ENCODE measurements at regions not wholly inside any gene's neighbourhood (a gene's known extent, or its start where the extent isn't known, plus 50 kb on each side); places are given as distances from the start of the nearest gene placed in this dataset.

GRCh38 chr5:56384186-56384585, 151.1 kb upstream of the ANKRD55 start:
- H3K27me3 ChIP-seq (ENCODE audit: control insufficient read depth, insufficient read depth, low read length): no peaks in the 10 kb centered on the region
- no peak overlapping the region for H3K4me3 ChIP-seq (replicated peaks in 1 of 4; ENCODE audit: control extremely low read depth in 1 of 4, insufficient read depth in 1 of 4, low read depth in 3 of 4, low read length in 4 of 4)
- H3K27ac ChIP-seq (ENCODE audit: insufficient read depth, low read length): no peak overlapping the region
- H3K9me3 ChIP-seq (ENCODE audit: control insufficient read depth, insufficient read depth, low read depth, low read length): no peaks in the 10 kb centered on the region
- H3K79me2 ChIP-seq (ENCODE audit: control insufficient read depth, insufficient read depth, low read length): no peaks in the 10 kb centered on the region
- H2AFZ ChIP-seq (ENCODE audit: low read length): no peak overlapping the region
- DNase-seq (ENCODE audit: low read depth in 2 of 2): no peak
- no peaks in the 10 kb centered on the region for H3K36me3 ChIP-seq (ENCODE audit: control insufficient read depth, insufficient read depth, low read length)
- no peak for TF ChIP-seq EZH2 (IDR thresholded peaks at IDR 0.05; ENCODE audit: low read length, missing control alignments)
- no peak for TF ChIP-seq CTCF (conservative IDR thresholded peaks at IDR 0.05 in 1 of 2, IDR thresholded peaks at IDR 0.05 in 1 of 2; ENCODE audit: low read depth in 1 of 2, low read length in 2 of 2)
- H4K20me1 ChIP-seq (ENCODE audit: control insufficient read depth, extremely low read depth, insufficient read depth, low read length): no peaks in the 10 kb centered on the region
- no peak overlapping the region for H3K4me2 ChIP-seq (ENCODE audit: extremely low read depth, insufficient read depth, low read length)
- no peaks in the 10 kb centered on the region for H3K4me1 ChIP-seq (ENCODE audit: control insufficient read depth, extremely low read depth, insufficient read depth, low read length)
- H3K9ac ChIP-seq (ENCODE audit: insufficient read depth, low read length): no peak overlapping the region

GRCh38 chr5:56383761-56384160, 150.6 kb upstream of the ANKRD55 start:
- DNase-seq (ENCODE audit: low read depth in 2 of 2): no peak
- Histone ChIP-seq H3K27me3 (ENCODE audit: control insufficient read depth, insufficient read depth, low read length) (no peaks in the 10 kb centered on the region), H3K4me3 (replicated peaks in 1 of 4; ENCODE audit: control extremely low read depth in 1 of 4, insufficient read depth in 1 of 4, low read depth in 3 of 4, low read length in 4 of 4) (no peak overlapping the region), H3K9ac (ENCODE audit: insufficient read depth, low read length) (no peak overlapping the region), H2AFZ (ENCODE audit: low read length) (no peak overlapping the region), H3K9me3 (ENCODE audit: control insufficient read depth, insufficient read depth, low read depth, low read length) (no peaks in the 10 kb centered on the region), H3K4me1 (ENCODE audit: control insufficient read depth, extremely low read depth, insufficient read depth, low read length) (no peaks in the 10 kb centered on the region), H3K79me2 (ENCODE audit: control insufficient read depth, insufficient read depth, low read length) (no peaks in the 10 kb centered on the region), H3K27ac (ENCODE audit: insufficient read depth, low read length) (no peak overlapping the region), H3K36me3 (ENCODE audit: control insufficient read depth, insufficient read depth, low read length) (no peaks in the 10 kb centered on the region), H3K4me2 (ENCODE audit: extremely low read depth, insufficient read depth, low read length) (no peak overlapping the region), H4K20me1 (ENCODE audit: control insufficient read depth, extremely low read depth, insufficient read depth, low read length) (no peaks in the 10 kb centered on the region)
- TF ChIP-seq EZH2 (IDR thresholded peaks at IDR 0.05; ENCODE audit: low read length, missing control alignments) (no peak), CTCF (conservative IDR thresholded peaks at IDR 0.05 in 1 of 2, IDR thresholded peaks at IDR 0.05 in 1 of 2; ENCODE audit: low read depth in 1 of 2, low read length in 2 of 2) (no peak)

- H3K4me1 ChIP-seq (ENCODE audit: control insufficient read depth, extremely low read depth, insufficient read depth, low read length): no peaks in the 10 kb centered on the region
- H3K36me3 ChIP-seq (ENCODE audit: control insufficient read depth, insufficient read depth, low read length): no peaks in the 10 kb centered on the region
- no peak overlapping the region for H3K9ac ChIP-seq (ENCODE audit: insufficient read depth, low read length)
- TF ChIP-seq CTCF (conservative IDR thresholded peaks at IDR 0.05 in 1 of 2, IDR thresholded peaks at IDR 0.05 in 1 of 2; ENCODE audit: low read depth in 1 of 2, low read length in 2 of 2) (no peak), EZH2 (IDR thresholded peaks at IDR 0.05; ENCODE audit: low read length, missing control alignments) (no peak)
- H3K9me3 ChIP-seq (ENCODE audit: control insufficient read depth, insufficient read depth, low read depth, low read length): no peaks in the 10 kb centered on the region
- no peak overlapping the region for H3K27ac ChIP-seq (ENCODE audit: insufficient read depth, low read length)
- no peaks in the 10 kb centered on the region for H4K20me1 ChIP-seq (ENCODE audit: control insufficient read depth, extremely low read depth, insufficient read depth, low read length)
- DNase-seq (ENCODE audit: low read depth in 2 of 2): no peak
- no peak overlapping the region for H3K4me3 ChIP-seq (replicated peaks in 1 of 4; ENCODE audit: control extremely low read depth in 1 of 4, insufficient read depth in 1 of 4, low read depth in 3 of 4, low read length in 4 of 4)
- H3K27me3 ChIP-seq (ENCODE audit: control insufficient read depth, insufficient read depth, low read length): no peaks in the 10 kb centered on the region
- no peak overlapping the region for H3K4me2 ChIP-seq (ENCODE audit: extremely low read depth, insufficient read depth, low read length)
- H2AFZ ChIP-seq (ENCODE audit: low read length): no peak overlapping the region
- no peaks in the 10 kb centered on the region for H3K79me2 ChIP-seq (ENCODE audit: control insufficient read depth, insufficient read depth, low read length)
Measured at GRCh38 chr5:56382896-56383295, 149.8 kb upstream of the ANKRD55 start.

All from fibroblast of lung (primary cell).